HG02885 (cell line): ENCODE measurements at regions not wholly inside any gene's neighbourhood (a gene's known extent, or its start where the extent isn't known, plus 50 kb on each side); places are given as distances from the start of the nearest gene placed in this dataset.
"Not testable (repeated sequence)": the region's sequence is repeated elsewhere in the genome, so short reads cannot be mapped to it uniquely, and the experiment has no call there.

Source experiments
- ATAC-seq: cut with Tn5 transposase; IDR thresholded peaks from one replicate; pipeline ENCODE4 v1.9.1; 2021; ENCODE audit warnings: mild to moderate bottlenecking; ENCODE audit not compliant: unreplicated experiment, poor library complexity

DNA sequence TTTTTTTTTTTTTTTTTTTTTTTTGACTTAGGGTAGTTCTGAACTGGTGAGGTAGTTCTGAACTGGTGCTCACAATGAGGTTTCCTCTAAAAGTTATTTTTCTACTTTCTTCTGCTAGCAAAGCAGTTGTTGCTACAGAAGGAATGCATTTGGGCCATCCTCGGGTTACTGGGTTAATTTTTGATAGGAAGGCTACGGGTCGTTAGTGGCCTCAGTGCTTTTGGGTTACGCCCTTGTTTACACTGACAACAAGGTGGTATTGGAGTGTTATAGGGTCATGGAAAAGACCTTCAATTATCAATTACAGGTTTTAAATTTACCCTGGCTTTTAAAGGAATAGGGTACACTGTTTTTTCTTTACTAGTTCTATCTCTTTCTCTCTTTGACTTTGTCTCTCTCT is 1183.7 kb upstream of the CDH2 start:
- ATAC-seq: not testable (repeated sequence)

DNA sequence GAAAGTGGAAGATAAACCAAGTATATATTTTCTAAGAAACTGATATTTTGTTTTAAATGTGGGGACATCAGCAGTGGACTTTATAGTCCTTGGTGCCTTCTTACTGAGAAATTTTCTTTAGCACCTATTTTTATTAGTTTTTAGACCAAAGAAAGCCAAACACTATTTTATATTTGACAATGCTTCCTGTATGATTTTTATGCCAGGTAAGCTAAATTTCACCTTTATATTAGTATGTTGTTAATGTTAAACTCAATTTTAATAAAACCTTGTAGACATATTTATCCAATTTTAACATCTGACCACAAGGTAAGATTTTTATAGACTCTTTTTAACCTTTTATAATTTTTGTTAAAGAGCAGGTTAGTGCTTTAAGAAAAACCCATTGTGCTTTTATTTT is 1182.3 kb upstream of the CDH2 start:
- not testable (repeated sequence) for ATAC-seq

DNA sequence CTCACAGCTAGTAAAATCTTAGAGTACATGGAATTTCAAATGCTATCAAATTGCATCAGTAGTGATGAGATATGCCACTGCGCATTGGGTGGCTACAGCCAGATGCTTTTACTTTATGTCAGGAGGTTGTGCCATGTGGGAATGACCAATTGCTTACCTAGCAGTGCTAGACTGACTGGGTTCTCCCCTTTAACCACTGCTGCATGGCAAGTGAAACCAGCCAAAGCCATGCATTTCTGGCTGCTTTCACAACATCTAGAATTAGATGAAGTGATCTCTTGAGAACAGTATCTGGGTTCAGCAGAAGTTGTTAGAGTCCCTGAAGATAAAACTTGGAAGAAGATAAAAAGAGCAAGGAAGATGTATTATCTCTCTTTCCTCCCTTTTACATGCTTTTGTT is 1174.2 kb upstream of the CDH2 start:
- ATAC-seq: no peak

DNA sequence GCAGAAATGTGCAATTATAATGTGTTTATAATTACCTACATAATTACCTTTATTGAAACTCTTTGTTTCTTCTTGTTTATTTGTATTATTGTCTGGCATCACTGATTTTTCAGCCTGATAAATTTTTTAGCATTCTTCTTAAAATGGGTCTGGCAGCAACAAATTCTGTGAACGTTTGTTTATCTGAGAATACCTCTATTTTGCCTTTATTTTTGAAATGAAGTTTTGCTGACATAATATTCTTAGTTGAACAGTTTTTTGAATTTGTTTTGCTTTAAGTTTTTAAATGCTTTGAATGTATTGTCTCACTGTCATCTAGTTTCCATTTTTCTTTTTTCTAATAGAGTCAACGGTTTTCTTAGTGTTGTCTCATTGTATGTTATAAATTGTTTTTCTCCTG is 1152.0 kb upstream of the CDH2 start:
- no peak for ATAC-seq

DNA sequence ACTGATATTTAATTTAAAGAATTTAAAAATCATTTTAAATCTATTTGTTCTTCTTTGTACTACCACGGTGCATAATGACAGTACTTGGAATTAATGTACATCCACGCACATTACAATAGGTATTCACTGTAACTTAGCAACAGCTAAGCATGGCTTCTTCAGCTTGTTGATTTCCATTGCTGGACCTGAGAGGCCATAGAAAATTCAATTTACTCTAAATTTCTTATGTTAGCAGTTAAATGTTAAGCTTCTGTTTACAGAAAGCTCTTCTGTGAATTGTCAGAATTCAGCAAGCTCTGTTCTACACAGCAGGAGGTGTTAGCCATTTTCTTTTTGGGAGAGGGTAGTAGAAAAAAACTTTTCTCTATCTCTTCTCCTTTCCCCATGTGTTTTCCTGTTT is 1149.3 kb upstream of the CDH2 start:
- ATAC-seq: no peak

DNA sequence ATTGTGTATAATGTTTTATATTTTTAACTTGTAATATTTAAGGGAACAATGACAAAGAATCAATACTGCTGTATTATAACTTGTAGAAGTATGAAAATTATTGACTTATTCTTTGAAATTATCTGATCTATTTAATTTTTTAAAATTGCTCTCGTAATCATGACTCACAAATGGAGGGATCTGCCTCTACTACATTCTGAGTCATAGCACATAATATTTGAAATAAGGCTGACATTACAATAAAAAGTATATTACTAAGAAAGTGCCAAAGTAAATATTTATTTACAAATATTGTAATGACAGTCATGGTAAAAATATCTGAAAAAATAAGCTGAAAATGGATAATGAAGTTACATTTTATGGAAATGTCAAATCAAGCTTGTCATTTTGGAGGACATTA is 1144.6 kb upstream of the CDH2 start:
- no peak for ATAC-seq

DNA sequence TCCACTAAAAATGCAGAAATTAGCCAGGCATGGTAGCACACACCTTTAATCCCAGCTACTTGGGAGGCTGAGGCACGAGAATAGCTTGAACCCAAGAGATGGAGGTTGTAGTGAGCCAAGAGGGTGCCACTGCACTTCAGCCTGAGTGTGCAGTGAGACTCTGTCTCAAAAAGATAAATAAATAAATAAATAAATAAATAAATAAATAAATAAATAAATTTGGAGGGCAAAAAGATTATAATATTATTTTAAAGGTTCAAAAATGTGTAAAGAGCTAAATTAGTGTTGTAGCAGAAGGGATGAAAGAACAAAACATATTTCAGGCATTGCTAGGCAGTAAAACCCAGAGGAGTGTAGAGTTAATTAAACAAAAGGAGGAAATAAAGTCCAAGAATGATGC is 1136.4 kb upstream of the CDH2 start:
- no peak for ATAC-seq

DNA sequence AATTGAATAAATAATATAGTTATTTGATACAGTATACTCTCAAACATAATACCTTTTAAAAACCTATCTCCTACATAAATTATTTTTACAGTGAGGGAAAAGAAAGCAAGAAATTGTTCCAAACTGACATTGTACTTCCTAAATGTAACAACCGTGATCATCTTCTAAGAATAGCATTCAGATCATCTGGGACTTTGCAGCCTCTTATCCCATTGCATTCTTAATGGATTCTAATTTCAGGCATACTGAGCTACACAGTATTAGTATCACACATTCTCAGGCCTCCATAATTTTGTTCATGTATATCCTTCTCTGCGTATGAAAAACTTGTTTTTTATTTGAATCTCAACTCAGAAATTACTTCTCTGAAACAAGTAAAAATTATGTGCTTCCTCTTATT is 1134.7 kb upstream of the CDH2 start:
- ATAC-seq: no peak

DNA sequence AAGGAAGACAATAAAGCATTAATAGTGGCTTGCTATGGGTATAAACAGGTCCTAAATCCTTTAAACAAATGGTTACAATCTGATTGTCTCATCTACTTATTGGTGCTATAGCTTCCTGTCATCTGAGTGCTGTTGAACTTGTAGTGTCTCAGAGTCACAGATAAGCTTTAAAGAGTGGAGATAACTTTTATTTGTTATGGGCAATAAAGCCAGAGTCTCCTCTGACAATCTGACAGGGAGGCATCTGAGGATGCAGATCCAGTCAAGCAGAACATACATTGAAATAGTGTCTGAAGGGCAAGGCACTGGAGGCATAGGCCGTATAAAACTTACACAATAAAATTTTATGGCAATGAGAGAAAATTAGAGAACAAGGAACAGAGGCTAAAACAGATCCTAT is 1132.4 kb upstream of the CDH2 start:
- no peak for ATAC-seq

DNA sequence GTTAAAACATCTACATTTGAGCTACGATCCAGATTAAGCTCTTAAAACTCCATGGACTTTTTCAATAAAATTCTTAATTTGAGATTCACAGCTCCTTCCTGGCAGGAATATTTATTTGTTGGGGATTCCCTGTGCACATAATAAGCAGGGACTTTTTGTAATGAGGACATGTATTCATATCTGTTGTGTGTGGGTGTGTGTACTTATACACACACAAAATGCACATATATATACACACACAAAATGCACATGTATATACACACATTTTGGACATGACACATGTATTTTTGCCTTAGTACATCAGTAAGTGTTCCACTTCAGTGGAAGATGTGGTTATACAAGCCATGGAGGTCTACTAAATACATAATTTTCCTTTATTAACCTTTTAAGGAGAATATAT is 1131.1 kb upstream of the CDH2 start:
- ATAC-seq: no peak

DNA sequence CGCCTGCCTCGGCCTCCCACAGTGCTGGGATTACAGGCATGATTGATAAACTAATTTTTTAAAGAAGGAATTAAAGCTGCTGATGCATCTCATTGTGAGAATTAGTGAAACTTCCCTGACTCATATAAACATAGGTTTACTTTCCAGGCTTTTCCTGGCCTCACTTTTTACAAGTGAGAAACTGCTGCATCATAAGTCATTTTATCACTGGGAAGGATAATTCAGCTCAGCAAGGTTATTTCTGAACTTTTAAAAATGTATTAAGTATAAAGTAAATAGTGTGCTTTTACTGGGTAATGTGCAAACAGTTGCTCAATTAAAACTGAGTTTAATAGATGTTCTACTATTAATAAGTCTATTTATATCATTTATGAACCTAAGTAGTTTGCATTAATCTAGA is 1130.3 kb upstream of the CDH2 start:
- no peak for ATAC-seq

DNA sequence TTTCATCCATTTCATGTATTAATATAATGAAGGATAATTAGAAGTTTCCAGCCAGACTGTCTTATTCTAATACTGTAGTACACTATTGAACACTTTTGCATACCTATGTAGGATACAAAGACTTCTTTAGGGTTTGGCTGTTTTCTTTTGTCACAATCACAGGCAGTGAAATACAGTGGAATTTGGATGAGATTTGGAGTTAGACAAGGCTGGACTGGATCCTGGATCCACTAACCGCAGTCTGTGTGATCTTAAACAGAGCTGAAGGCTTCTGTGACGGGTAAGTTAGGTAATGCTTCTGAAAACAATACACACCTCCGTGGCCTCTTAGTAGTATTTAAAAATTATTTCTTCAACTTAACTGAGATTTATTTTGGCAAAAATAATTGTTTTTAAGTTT is 1128.6 kb upstream of the CDH2 start:
- ATAC-seq: no peak

DNA sequence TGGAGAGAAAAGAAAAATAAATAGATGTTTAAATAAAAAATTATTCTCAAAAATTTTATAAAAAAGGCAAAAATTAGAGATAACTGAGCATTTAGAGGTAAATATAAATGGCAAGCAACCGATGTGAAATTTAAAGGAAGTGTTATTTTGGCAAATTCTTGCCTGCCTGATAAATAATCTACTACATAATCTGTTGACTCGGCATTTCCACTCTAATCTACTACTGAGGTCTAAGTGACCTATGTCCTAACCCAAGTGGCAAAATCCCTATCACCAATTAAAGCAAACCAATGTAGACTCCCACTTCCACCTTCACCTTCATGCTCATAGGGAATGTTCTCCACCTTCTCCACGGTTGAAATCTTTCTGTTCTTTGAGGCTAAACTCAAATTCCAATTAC is 1124.1 kb upstream of the CDH2 start:
- no peak for ATAC-seq

DNA sequence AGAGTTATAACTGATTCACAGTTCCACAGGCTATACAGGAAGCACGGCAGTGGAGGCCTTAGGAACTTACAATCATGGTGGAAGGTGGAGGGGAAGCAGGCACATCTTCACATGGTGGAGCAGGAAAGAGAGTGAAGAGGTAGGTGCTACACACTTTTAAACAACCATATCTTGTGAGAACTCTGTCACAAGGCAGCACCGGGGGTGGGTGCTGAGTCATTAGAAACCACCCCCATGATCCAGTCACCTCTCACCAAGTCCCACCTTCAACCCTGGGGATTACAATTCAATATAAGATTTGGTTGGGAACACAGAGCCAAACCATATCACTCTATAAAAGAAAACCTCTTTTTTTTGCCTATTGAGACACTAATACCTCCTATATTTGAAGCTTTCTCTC is 1108.5 kb upstream of the CDH2 start:
- no peak for ATAC-seq

DNA sequence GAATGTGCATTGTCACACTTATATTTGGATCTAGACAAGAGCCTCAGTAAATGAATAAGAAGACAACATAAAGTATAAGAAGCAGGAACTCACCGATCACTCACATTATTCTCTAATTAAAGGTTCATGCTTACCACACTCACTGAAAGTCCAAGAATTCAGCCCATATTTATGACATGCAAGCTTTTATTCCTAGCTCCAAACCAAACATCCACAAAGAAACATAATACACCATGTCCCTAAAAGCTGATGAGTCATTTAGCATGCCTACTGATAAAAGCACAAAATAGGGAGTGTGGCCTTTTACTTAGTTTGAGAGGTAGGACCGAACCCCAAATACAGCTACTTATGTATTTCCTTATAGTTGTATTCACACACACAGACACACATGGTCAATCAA is 1094.6 kb upstream of the CDH2 start:
- ATAC-seq: no peak

DNA sequence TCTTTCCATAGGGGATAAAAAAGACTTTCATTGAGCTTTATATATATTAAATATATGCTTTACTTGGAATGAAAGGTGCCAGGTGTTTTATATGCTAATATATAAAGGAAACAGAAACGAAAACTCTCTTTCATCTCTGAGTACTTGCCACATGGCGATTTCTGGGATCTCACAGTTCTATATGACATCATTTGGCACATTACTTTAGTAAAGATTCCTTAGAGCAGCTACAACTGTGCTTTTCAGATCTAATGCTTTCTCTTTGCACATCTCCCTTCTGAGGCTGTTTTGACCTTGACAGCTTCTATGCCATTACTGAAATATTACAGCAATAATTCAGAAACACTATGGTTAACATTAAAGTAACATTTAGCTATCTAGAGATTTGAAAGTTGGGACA is 1082.9 kb upstream of the CDH2 start:
- no peak for ATAC-seq

DNA sequence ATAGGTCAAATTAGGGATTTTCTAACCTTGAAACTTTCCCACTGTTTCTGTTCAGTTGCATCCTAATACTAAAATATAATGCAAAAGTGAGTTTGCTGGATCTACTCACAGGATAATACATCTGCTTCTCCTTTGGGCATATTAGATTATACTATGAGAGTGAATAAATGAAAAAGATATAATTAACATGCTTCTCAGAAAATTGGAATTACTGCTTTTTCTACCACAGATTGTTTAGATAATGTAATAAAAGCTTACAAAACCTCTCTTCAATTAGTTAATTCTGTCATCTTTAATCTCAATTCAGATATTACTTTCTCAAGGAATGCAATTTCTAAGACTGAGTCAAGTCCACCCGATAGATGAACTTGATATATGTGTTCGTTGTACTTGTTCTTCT is 1077.2 kb upstream of the CDH2 start:
- no peak for ATAC-seq

DNA sequence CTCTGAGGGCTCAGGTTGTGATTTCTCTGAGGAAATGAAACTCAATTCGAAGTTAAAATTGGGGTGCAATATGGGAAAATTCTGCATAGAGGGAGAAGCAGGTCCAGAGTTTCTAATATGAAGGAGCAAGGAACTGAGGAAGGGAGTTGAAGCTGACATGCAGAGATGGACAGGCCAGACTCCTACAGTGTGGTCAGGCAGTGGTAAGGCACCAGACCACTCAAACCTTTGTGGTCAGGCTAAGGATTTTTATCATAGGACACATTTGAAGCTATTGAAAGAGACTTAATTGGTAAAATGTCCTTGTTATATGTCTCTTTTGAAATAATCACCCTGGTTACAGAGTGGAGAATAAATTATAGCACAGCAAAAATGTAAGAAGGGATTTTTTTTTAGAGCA is 1074.8 kb upstream of the CDH2 start:
- ATAC-seq: no peak

DNA sequence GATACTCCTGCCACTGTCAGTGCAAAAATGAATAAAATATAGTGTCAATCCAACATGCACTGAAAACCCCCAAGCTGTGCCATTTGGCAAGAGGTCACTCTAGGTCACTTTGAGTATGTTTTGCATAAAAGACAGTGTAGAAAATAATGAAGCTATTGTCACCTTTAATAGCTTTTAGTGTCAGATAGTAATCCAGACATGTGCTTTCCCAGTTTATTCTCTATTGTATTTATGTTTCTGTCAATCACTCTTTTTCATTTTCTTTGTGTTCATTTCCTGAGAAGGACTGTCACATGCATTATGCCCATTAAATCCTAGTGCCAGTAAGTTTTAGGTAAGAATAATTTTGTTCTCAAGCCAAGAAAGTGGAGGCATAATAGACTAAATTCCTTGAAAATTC is 1073.9 kb upstream of the CDH2 start:
- ATAC-seq: no peak

DNA sequence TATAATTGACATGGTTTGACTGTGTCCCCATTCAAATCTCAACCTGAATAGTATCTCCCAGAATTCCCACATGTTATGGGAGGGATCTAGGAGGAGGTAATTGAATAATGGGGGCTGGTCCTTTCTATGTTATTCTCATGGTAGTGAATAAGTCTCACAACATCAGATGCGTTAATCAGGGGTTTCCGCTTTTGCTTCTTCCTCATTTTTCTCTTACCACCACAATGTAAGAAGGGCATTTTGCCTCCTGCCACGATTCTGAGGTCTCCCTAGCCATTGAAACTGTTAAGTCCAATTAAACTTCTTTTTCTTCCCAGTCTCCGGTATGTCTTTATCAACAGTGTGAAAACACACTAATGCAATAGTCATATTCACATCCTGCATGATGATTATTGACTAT is 1073.3 kb upstream of the CDH2 start:
- no peak for ATAC-seq

DNA sequence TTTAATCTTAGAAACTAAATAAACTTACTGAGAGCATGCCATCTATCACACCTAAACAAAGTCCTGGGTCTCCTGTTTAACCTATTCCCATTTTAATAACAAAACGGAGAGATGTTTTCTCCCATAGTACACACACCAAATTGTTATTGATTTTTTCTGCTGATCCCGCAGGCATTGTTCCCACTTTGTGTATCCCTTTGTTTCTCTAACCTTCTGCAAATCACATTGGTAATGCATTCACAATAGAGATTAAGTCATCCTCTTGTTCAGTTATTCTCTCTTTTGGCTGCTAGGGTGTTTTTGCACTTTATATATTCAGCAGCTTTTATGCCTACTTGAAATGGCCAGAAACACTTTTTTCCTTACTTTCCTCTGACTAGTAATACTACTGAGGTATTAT is 1071.9 kb upstream of the CDH2 start:
- ATAC-seq: no peak

DNA sequence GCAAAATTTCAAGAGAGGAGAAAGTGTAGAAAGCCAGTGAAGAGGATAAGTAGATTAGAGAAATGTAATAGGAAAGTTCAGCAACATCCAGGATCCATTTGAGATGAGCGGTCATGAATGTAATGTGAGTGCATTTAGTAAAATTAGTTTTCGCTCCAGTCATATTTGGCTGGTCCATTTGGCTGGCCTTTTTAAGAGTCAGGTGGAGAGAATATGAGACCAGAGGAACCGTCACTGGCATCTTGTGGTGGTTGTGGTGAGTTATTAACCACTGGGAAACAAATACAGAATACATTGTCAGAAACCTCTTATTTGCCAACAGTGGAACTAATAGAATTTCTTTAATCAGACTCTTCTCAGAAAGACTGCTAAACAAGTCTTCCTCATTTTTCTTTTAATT is 1064.3 kb upstream of the CDH2 start:
- no peak for ATAC-seq

DNA sequence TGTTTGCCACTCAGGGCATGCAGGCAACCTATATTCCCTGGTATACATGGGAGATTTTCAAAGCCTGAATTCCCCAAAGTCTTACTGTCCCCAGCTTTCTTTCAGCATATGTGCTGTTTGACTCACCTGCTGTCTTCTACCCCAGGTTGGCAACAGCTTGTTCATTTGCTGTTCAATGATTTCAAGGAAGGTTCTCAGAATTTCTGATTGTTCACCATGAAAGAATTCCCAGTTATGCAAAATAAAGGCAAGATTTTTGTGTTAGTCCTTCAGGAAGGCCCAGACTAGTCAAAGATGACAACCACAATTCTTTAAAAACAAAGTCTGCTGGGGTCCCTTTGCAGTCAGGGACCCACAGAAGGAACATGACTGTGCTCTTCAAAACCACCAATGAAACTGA is 1057.8 kb upstream of the CDH2 start:
- no peak for ATAC-seq

DNA sequence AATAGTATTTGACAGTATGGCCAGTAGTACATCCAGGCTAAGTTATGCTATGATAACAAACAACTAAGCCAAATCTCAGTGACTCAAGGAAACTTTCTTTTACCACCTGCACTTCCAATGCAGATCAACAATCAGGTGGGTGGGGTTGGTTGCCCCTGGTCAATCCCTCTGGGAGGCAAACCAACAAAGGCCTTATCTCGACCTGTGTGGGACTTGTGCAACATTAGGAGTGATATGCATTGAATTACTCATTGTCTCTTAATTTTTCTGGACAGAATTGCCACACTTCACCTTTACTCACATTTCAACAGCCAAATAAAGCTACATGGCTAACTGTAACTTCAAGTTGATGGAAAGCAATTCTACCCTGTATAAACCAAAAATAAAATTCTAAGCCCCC is 1049.3 kb upstream of the CDH2 start:
- ATAC-seq: no peak
